Right cardiac atrium (tissue), 5 donors: ENCODE measurements at regions not wholly inside any gene's neighbourhood (a gene's known extent, or its start where the extent isn't known, plus 50 kb on each side); places are given as distances from the start of the nearest gene placed in this dataset.

Experiments used
- ATAC-seq, 2 donors: fragments of 200-7000 bp; cut with Tn5 transposase; one replicate each; pipeline versions ENCODE4 v1.8.0 to v1.9.1; 2020; ENCODE audit warnings: moderate library complexity in 2 of 2, mild to moderate bottlenecking in 1 of 2
- DNase-seq, 3 donors: peaks; one replicate each; pipeline ENCODE4 v3.0.0-alpha.2; 2020
- H3K27ac ChIP-seq: one replicate; pipeline ENCODE4 v1.5.1; 2013; ENCODE audit warnings: mild to moderate bottlenecking, low read length, control low read depth, moderate library complexity
- H3K27me3 ChIP-seq: one replicate; pipeline ENCODE4 v1.6.1; 2013; ENCODE audit not compliant: control insufficient read depth, insufficient read depth
- H3K4me1 ChIP-seq: one replicate; pipeline ENCODE4 v1.6.1; 2013; ENCODE audit warnings: low read length; ENCODE audit not compliant: control insufficient read depth, insufficient read depth
- H3K4me3 ChIP-seq: one replicate; pipeline ENCODE4 v1.5.1; 2013; ENCODE audit warnings: low read length, control low read depth
- H3K9me3 ChIP-seq: one replicate; pipeline ENCODE4 v1.6.1; 2013; ENCODE audit warnings: low read length; ENCODE audit not compliant: control insufficient read depth
- WGBS: extraction: QIAGEN DNeasy Blood & Tissue Kit; methylation state at CpG from one replicate; pipeline ENCODE4 v1.1.7; 2013; 5-methylcytosine and 5-hydroxymethylcytosine counted together
- intact Hi-C, 4 donors: fragments of 100-400 bp; cut with DNase I; formaldehyde crosslinking; loops; one replicate each; pipeline versions ENCODE4 v1.11.0 to v1.14.0; 2022 to 2023
- donor health status: healthy with polysubstance abuse.
- donor health status: DM: no; HTN: yes; CAD: no.
- donor health status: DM: no; HTN: no; CAD: no.
- donor health status: DM: no; HTN: yes; CAD: no; lungs with severe emphysema.
- donor health status: DM: yes; HTN: yes; CAD: no.

- intact Hi-C loops: no loop called here
- no peak for ATAC-seq
These were observed 662.6 kb downstream of the LRFN5 start for GRCh38 chr14:42269234-42269633.

GRCh38 chr14:42248131-42248530 is 641.5 kb downstream of the LRFN5 start:
- Histone ChIP-seq H3K4me3 (no peak overlapping the region), H3K4me1 (no peaks in the 10 kb centered on the region), H3K27ac (no peak overlapping the region), H3K27me3 (no peaks in the 10 kb centered on the region), H3K9me3 (no peaks in the 10 kb centered on the region)
- no peak for ATAC-seq
- intact Hi-C loops: no loop called here
- 78% methylated on average over 2 of the region's 2 CpGs for WGBS
- DNase-seq: no peak

More at GRCh38 chr14:42269234-42269633, 662.6 kb downstream of the LRFN5 start:
- no peaks in the 10 kb centered on the region for H3K4me1 ChIP-seq
- no peak for DNase-seq
- 77% methylated on average over 1 of the region's 1 CpG for WGBS
- H3K9me3 ChIP-seq: no peaks in the 10 kb centered on the region
- no peak overlapping the region for H3K27ac ChIP-seq
- no peak overlapping the region for H3K4me3 ChIP-seq
- no peaks in the 10 kb centered on the region for H3K27me3 ChIP-seq

- WGBS: 80% methylated on average over 2 of the region's 2 CpGs
- H3K4me1 ChIP-seq: no peaks in the 10 kb centered on the region
- ATAC-seq (no peak), DNase-seq (no peak)
- H3K27ac ChIP-seq: no peak overlapping the region
- intact Hi-C loops: no loop called here
- no peaks in the 10 kb centered on the region for H3K27me3 ChIP-seq
- H3K9me3 ChIP-seq: no peaks in the 10 kb centered on the region
- H3K4me3 ChIP-seq: no peak overlapping the region
These were observed 634.4 kb downstream of the LRFN5 start for GRCh38 chr14:42241101-42241500.

GRCh38 chr14:42229976-42230375 is 623.3 kb downstream of the LRFN5 start:
- H3K27ac ChIP-seq: no peak overlapping the region
- no peak for ATAC-seq

GRCh38 chr14:42229294-42229693 is 622.6 kb downstream of the LRFN5 start:
- Histone ChIP-seq H3K4me1 (no peaks in the 10 kb centered on the region), H3K27me3 (no peaks in the 10 kb centered on the region), H3K27ac (no peak overlapping the region), H3K9me3 (no peaks in the 10 kb centered on the region), H3K4me3 (no peak overlapping the region)
- intact Hi-C loops: no loop called here
- ATAC-seq (no peak), DNase-seq (no peak)
- WGBS: 89% methylated on average over 6 of the region's 6 CpGs

More at GRCh38 chr14:42229976-42230375, 623.3 kb downstream of the LRFN5 start:
- intact Hi-C loops: no loop called here
- Histone ChIP-seq H3K4me1 (no peaks in the 10 kb centered on the region), H3K4me3 (no peak overlapping the region), H3K9me3 (no peaks in the 10 kb centered on the region), H3K27me3 (no peaks in the 10 kb centered on the region)
- DNase-seq: no peak
- WGBS: 87% methylated on average over 3 of the region's 3 CpGs

GRCh38 chr14:42228611-42229010 is 621.9 kb downstream of the LRFN5 start:
- H3K4me3 ChIP-seq: no peak overlapping the region
- H3K4me1 ChIP-seq: no peaks in the 10 kb centered on the region
- intact Hi-C loops: no loop called here
- H3K27me3 ChIP-seq: no peaks in the 10 kb centered on the region
- 79% methylated on average over 7 of the region's 7 CpGs for WGBS
- H3K9me3 ChIP-seq: no peaks in the 10 kb centered on the region
- DNase-seq (no peak), ATAC-seq (no peak)
- no peak overlapping the region for H3K27ac ChIP-seq

GRCh38 chr14:42224053-42224888 is 617.6 kb downstream of the LRFN5 start:
- intact Hi-C loops: no loop called here
- no peaks in the 10 kb centered on the region for H3K9me3 ChIP-seq
- WGBS: 40% methylated on average over 2 of the region's 2 CpGs
- H3K4me3 ChIP-seq: no peak overlapping the region
- no peak overlapping the region for H3K27ac ChIP-seq
- no peaks in the 10 kb centered on the region for H3K27me3 ChIP-seq
- ATAC-seq: peak in 1 of 2 donors; percentile 66
- H3K4me1 ChIP-seq: no peaks in the 10 kb centered on the region
- DNase-seq: peak; percentile 37 to 71 (median 53)

- Histone ChIP-seq H3K4me1 (no peaks in the 10 kb centered on the region), H3K9me3 (no peaks in the 10 kb centered on the region), H3K27me3 (no peaks in the 10 kb centered on the region), H3K4me3 (no peak overlapping the region), H3K27ac (no peak overlapping the region)
- DNase-seq: peak in 1 of 3 donors; percentile 12
- intact Hi-C loops: no loop called here
- WGBS: 27% methylated on average over 3 of the region's 3 CpGs
- ATAC-seq: peak; percentile 57 to 87
These were observed 616.3 kb downstream of the LRFN5 start for GRCh38 chr14:42222924-42223471.

- no peak for DNase-seq
- H3K9me3 ChIP-seq: no peaks in the 10 kb centered on the region
- H3K27ac ChIP-seq: no peak overlapping the region
- H3K4me3 ChIP-seq: no peak overlapping the region
- no peaks in the 10 kb centered on the region for H3K27me3 ChIP-seq
- no peaks in the 10 kb centered on the region for H3K4me1 ChIP-seq
- intact Hi-C loops: no loop called here
- ATAC-seq: peak in 1 of 2 donors; percentile 74
These were observed 608.4 kb downstream of the LRFN5 start for GRCh38 chr14:42214981-42215491.

GRCh38 chr14:42200957-42201356 is 594.3 kb downstream of the LRFN5 start:
- no peak for ATAC-seq
- 47% methylated on average over 2 of the region's 2 CpGs for WGBS

GRCh38 chr14:42198010-42198409 is 591.3 kb downstream of the LRFN5 start:
- intact Hi-C loops: no loop called here
- no peaks in the 10 kb centered on the region for H3K9me3 ChIP-seq
- no peaks in the 10 kb centered on the region for H3K27me3 ChIP-seq
- WGBS: 63% methylated on average over 3 of the region's 3 CpGs
- ATAC-seq (no peak), DNase-seq (no peak)
- H3K4me1 ChIP-seq: no peaks in the 10 kb centered on the region
- H3K4me3 ChIP-seq: no peak overlapping the region
- no peak overlapping the region for H3K27ac ChIP-seq

More at GRCh38 chr14:42200957-42201356, 594.3 kb downstream of the LRFN5 start:
- Histone ChIP-seq H3K4me1 (no peaks in the 10 kb centered on the region), H3K9me3 (no peaks in the 10 kb centered on the region), H3K27ac (no peak overlapping the region), H3K4me3 (no peak overlapping the region), H3K27me3 (no peaks in the 10 kb centered on the region)
- DNase-seq: no peak
- intact Hi-C loops: no loop called here
